Adipocyte (in vitro differentiated cells): ENCODE measurements at regions not wholly inside any gene's neighbourhood (a gene's known extent, or its start where the extent isn't known, plus 50 kb on each side); places are given as distances from the start of the nearest gene placed in this dataset.

Experiments
- DNase-seq: peaks from one replicate; pipeline ENCODE4 v3.0.0-alpha.2; 2015; ENCODE audit warnings: low read depth
- H3K27me3 ChIP-seq: replicated peaks from 2 replicates; pipeline ENCODE4 v1.7.0; 2013; ENCODE audit warnings: mild to moderate bottlenecking, low read length, moderate library complexity; ENCODE audit not compliant: control insufficient read depth, insufficient read depth
- H3K36me3 ChIP-seq: 2 replicates; pipeline ENCODE4 v1.7.0; 2013; ENCODE audit warnings: low read length, mild to moderate bottlenecking, moderate library complexity; ENCODE audit not compliant: control insufficient read depth, insufficient read depth, severe bottlenecking
- H3K4me1 ChIP-seq: 2 replicates; pipeline ENCODE4 v1.7.0; 2013; ENCODE audit warnings: mild to moderate bottlenecking, low read length, moderate library complexity; ENCODE audit not compliant: control insufficient read depth, insufficient read depth
- H3K4me3 ChIP-seq: 2 replicates; pipeline ENCODE4 v1.7.0; 2013; ENCODE audit warnings: mild to moderate bottlenecking, low read length, moderate library complexity
- H3K9ac ChIP-seq: 2 replicates; pipeline ENCODE4 v1.7.0; 2013; ENCODE audit warnings: mild to moderate bottlenecking, low read length, moderate library complexity
- H3K9me3 ChIP-seq: 2 replicates; pipeline ENCODE4 v1.7.0; 2013; ENCODE audit warnings: mild to moderate bottlenecking, low read length, moderate library complexity; ENCODE audit not compliant: control insufficient read depth

GRCh38 chr11:129278586-129279319 lies 86.6 kb upstream of the ARHGAP32 start:
- peak; percentile 70 for DNase-seq
- Histone ChIP-seq H3K9ac (peak overlapping the region; percentile 82), H3K4me3 (peak overlapping the region; percentile 88), H3K36me3 (no peaks in the 10 kb centered on the region), H3K27me3 (no peaks in the 10 kb centered on the region), H3K4me1 (peaks cover 36% of the 10 kb centered on the region), H3K9me3 (no peaks in the 10 kb centered on the region)

- DNase-seq, result peak; percentile 5
- Histone ChIP-seq H3K27me3 (no peaks in the 10 kb centered on the region), H3K4me1 (peaks cover 33% of the 10 kb centered on the region), H3K36me3 (no peaks in the 10 kb centered on the region), H3K9me3 (no peaks in the 10 kb centered on the region), H3K4me3 (peak overlapping the region; percentile 88), H3K9ac (no peak overlapping the region)
These were observed 85.2 kb upstream of the ARHGAP32 start for GRCh38 chr11:129277198-129277843.

GRCh38 chr11:129275828-129276227 lies 83.7 kb upstream of the ARHGAP32 start:
- Histone ChIP-seq H3K36me3 (no peaks in the 10 kb centered on the region), H3K9ac (no peak overlapping the region), H3K27me3 (no peaks in the 10 kb centered on the region), H3K4me3 (no peak overlapping the region), H3K4me1 (peaks cover 22% of the 10 kb centered on the region), H3K9me3 (no peaks in the 10 kb centered on the region)
- DNase-seq, result no peak

GRCh38 chr11:129273944-129274711 lies 82.0 kb upstream of the ARHGAP32 start:
- no peak for DNase-seq
- peaks cover 12% of the 10 kb centered on the region for H3K4me1 ChIP-seq
- no peak overlapping the region for H3K4me3 ChIP-seq
- no peaks in the 10 kb centered on the region for H3K9me3 ChIP-seq
- H3K27me3 ChIP-seq, result no peaks in the 10 kb centered on the region
- H3K9ac ChIP-seq, result no peak overlapping the region
- H3K36me3 ChIP-seq, result no peaks in the 10 kb centered on the region

- peaks cover 12% of the 10 kb centered on the region for H3K4me1 ChIP-seq
- H3K9ac ChIP-seq, result no peak overlapping the region
- H3K27me3 ChIP-seq, result no peaks in the 10 kb centered on the region
- H3K36me3 ChIP-seq, result no peaks in the 10 kb centered on the region
- no peak overlapping the region for H3K4me3 ChIP-seq
- H3K9me3 ChIP-seq, result no peaks in the 10 kb centered on the region
- no peak for DNase-seq
These were observed 81.2 kb upstream of the ARHGAP32 start for GRCh38 chr11:129273322-129273721.

GRCh38 chr11:129271030-129271429 lies 78.9 kb upstream of the ARHGAP32 start:
- DNase-seq, result no peak
- no peaks in the 10 kb centered on the region for H3K9me3 ChIP-seq
- no peaks in the 10 kb centered on the region for H3K36me3 ChIP-seq
- H3K4me1 ChIP-seq, result peaks cover 8% of the 10 kb centered on the region
- H3K4me3 ChIP-seq, result no peak overlapping the region
- no peaks in the 10 kb centered on the region for H3K27me3 ChIP-seq
- no peak overlapping the region for H3K9ac ChIP-seq

- H3K9ac ChIP-seq, result no peak overlapping the region
- H3K9me3 ChIP-seq, result no peaks in the 10 kb centered on the region
- H3K4me1 ChIP-seq, result peaks cover 3% of the 10 kb centered on the region
- no peak overlapping the region for H3K4me3 ChIP-seq
- no peaks in the 10 kb centered on the region for H3K36me3 ChIP-seq
- DNase-seq, result no peak
- H3K27me3 ChIP-seq, result no peaks in the 10 kb centered on the region
These were observed 78.3 kb upstream of the ARHGAP32 start for GRCh38 chr11:129270446-129270845.

GRCh38 chr11:129268371-129268770 lies 76.2 kb upstream of the ARHGAP32 start:
- Histone ChIP-seq H3K9me3 (no peaks in the 10 kb centered on the region), H3K36me3 (no peaks in the 10 kb centered on the region), H3K27me3 (no peaks in the 10 kb centered on the region), H3K4me1 (no peaks in the 10 kb centered on the region), H3K4me3 (no peak overlapping the region), H3K9ac (no peak overlapping the region)
- DNase-seq, result no peak

- DNase-seq, result no peak
- H3K36me3 ChIP-seq, result no peaks in the 10 kb centered on the region
- H3K27me3 ChIP-seq, result no peaks in the 10 kb centered on the region
- H3K9me3 ChIP-seq, result no peaks in the 10 kb centered on the region
- H3K9ac ChIP-seq, result no peak overlapping the region
- no peak overlapping the region for H3K4me3 ChIP-seq
- no peaks in the 10 kb centered on the region for H3K4me1 ChIP-seq
These were observed 75.6 kb upstream of the ARHGAP32 start for GRCh38 chr11:129267716-129268115.

GRCh38 chr11:129266536-129266935 lies 74.4 kb upstream of the ARHGAP32 start:
- no peaks in the 10 kb centered on the region for H3K4me1 ChIP-seq
- no peak overlapping the region for H3K4me3 ChIP-seq
- H3K36me3 ChIP-seq, result no peaks in the 10 kb centered on the region
- H3K27me3 ChIP-seq, result no peaks in the 10 kb centered on the region
- H3K9ac ChIP-seq, result no peak overlapping the region
- no peaks in the 10 kb centered on the region for H3K9me3 ChIP-seq
- DNase-seq, result no peak

- H3K9me3 ChIP-seq, result no peaks in the 10 kb centered on the region
- no peak for DNase-seq
- H3K4me1 ChIP-seq, result no peaks in the 10 kb centered on the region
- no peak overlapping the region for H3K4me3 ChIP-seq
- no peak overlapping the region for H3K9ac ChIP-seq
- H3K36me3 ChIP-seq, result no peaks in the 10 kb centered on the region
- no peaks in the 10 kb centered on the region for H3K27me3 ChIP-seq
These were observed 73.1 kb upstream of the ARHGAP32 start for GRCh38 chr11:129265125-129265788.
